ENCODE measurements at regions not wholly inside any gene's neighbourhood (a gene's known extent, or its start where the extent isn't known, plus 50 kb on each side); places are given as distances from the start of the nearest gene placed in this dataset.

GRCh38 chr2:102967451-102967850, 205.6 kb downstream of the TMEM182 start:
- TF ChIP-seq REST (IDR thresholded peaks at IDR 0.05; ENCODE audit: insufficient replicate concordance, low read depth): no peak
- TF ChIP-seq POLR2AphosphoS5 (IDR thresholded peaks at IDR 0.05; ENCODE audit: low read depth): no peak
- TF ChIP-seq CTCF (IDR thresholded peaks at IDR 0.05; ENCODE audit: insufficient read depth, low read length): no peak
- TF ChIP-seq GABPA (IDR thresholded peaks at IDR 0.05; ENCODE audit: low read depth): no peak
- no peak for TF ChIP-seq SPI1 (IDR thresholded peaks at IDR 0.05; ENCODE audit: borderline replicate concordance, low read depth)
